Fibroblast of skin of left biceps (primary cell): ENCODE measurements at regions not wholly inside any gene's neighbourhood (a gene's known extent, or its start where the extent isn't known, plus 50 kb on each side); places are given as distances from the start of the nearest gene placed in this dataset.
"Not testable (repeated sequence)": the region's sequence is repeated elsewhere in the genome, so short reads cannot be mapped to it uniquely, and the experiment has no call there.

Source experiments
- DNase-seq, 2 experiments: peaks; one replicate each; pipeline ENCODE4 v3.0.0-alpha.2; 2013; ENCODE audit warnings: low read depth in 2 of 2

GRCh38 chr6:50961611-50962010, 142.9 kb downstream of the TFAP2B start:
- no peak for DNase-seq

DNA sequence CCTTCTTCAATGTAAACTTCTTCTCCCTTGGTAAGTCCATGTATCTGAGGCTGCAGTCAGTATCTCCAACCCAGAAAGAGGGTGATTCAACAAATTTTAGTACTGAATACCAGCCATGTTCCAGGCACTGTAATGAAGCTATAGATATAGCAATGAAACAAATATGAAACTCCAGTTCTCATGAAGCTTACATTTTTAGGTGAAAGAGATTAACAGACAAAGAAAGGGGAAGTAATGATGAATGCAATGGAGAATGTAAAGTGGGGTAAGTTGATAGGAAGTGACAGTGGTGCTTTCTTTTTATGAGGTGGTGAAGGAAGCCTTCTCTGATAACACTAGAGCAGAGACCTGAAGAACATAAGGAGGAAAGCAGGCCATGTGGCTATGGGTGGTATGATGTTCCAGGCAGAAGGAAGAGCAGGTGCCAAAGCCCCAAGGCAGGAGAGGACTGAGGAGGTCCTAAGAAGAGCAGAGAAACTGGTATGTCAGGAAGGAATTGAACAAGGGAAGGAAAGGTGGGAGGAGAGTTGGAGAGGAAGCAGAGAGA, 143.6 kb downstream of the TFAP2B start:
- no peak for DNase-seq

DNA sequence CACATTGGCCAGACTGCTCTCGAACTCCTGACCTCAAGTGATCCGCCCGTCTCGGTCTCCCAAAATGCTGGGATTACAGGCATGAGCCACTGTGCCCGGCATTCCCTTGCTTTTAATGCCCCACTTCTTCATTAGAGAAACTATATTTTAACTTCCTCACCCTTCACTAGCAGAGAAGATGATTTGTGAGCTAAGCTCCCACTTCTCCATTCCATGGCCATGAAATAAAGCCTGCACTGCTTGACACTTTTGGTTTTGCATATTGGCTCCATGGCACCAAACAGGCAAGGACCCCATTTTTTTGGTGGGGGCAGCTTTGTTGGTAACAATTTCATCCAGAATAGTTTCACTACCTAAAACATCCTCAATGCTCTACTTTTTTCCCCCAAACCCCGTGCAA, 145.3 kb downstream of the TFAP2B start:
- DNase-seq: no peak

DNA sequence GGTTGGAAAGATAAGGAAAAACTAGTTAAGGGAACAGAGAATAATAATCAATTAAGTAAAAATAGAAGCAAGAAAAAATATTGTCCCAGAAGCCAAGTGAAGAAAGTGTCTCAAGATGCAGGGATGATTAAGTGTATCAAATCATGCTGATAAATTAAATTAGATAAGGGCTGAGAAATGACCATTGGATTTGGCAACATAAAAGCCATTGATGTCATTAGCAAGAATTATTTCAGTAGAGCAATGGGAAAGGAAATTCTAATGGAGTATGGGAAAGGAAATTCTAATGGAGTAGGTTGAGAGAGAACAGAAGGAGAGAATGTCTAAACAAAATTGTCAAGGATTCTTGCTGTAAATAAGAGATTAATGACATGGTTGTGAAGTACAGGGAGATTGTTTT, 146.8 kb downstream of the TFAP2B start:
- no peak for DNase-seq

DNA sequence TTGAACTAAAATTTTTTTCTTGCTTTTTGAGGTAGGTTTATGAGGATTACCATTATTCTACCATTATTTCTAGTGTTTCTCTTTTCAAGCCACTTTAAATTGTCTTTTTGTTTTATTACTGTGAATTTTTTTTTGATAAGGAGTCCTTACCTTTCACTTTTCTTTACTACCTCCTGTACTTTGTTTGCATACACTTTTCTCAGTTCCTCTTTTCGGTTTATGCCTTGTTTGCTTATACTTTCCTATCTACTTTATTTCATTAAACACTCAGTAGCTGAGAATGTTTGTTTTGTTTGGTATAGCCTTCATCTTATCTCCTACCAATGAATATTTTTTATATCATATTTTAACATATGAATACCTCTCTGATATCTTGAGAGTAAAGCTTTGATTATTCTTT, 147.9 kb downstream of the TFAP2B start:
- no peak for DNase-seq

- DNase-seq: no peak
Measured at GRCh38 chr6:50966986-50967385, 148.3 kb downstream of the TFAP2B start.

- DNase-seq: not testable (repeated sequence)
Measured at GRCh38 chr6:50968246-50968645, 149.6 kb downstream of the TFAP2B start.

DNA sequence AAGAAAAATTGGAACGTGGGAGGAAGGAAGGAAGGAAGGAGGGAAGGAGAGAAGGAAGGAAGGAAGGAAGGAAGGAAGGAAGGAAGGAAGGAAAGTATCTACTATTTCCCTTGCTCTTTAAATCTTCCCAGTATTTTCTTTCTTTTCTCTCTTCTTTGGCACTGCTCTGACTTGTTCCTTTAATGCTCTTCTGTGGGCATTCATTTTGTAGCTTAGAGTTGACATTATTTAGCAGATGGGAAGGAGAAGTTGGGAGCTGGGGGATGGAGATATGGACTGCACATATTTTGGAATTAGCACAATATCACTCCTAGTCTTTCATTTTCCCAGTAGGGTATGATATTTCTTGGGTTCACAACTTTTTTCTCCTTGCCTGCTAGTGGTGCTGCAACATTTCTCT, 152.2 kb downstream of the TFAP2B start:
- DNase-seq: no peak

- no peak for DNase-seq
Measured at GRCh38 chr6:50973464-50973863, 154.8 kb downstream of the TFAP2B start.

- no peak for DNase-seq
Measured at GRCh38 chr6:50974319-50974718, 155.6 kb downstream of the TFAP2B start.

DNA sequence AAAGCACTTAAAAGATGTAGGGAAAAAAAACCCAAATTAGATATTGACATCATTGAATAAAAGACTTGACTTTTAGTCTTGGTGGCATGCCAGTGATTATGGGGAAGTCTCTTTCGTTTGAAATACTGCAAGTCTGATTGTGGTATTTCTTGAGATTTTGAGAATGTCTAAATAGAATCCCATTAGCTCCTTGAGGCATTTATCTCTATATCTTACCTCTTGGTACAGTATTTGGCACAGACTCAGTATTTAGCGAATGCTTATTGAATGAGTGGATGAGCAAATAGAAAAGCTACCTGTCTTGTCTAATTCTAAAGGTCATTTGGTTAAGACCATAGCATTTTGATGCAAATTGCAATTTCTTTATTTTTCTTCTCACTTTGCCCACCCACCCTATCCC, 156.5 kb downstream of the TFAP2B start:
- DNase-seq: no peak

- DNase-seq: no peak
Measured at GRCh38 chr6:50976907-50977306, 158.2 kb downstream of the TFAP2B start.

- no peak for DNase-seq
Measured at GRCh38 chr6:50977796-50978195, 159.1 kb downstream of the TFAP2B start.

DNA sequence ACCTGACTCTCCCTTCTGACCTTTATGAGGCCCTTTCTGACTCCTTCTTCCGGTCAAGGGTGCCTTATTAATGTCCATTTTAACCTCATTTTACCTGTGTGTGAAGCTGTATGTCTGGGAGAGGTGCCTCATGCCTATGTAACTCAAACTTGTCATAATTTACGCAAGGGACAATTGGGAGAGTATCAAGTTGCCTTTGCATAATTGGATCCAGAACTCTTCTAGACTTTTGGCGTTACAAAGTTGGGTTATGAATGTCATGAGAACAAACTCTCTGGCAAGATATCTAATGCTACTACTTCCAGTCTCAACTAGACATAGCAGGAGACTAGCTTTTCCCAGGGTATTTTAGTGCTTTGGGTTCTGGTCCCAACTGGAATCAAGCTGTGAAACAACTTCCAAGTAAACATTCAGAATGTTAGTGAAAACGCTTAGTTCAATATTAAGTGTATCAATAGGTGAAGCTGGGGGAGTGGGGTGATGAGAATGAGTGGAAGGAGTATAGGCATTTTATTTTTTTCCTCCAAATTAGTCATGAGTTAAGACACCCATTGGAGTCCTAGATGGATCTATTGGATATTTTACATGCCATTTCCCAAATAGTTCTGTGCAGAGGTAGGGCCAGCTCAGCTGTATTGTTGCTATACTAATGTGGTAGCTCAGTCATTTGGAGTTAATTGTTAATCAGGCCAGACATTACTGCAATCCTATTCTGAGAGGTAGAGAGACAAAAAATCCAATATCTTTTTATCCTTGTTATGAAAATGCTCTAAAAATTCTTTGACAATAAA, 159.9 kb downstream of the TFAP2B start:
- no peak for DNase-seq

- no peak for DNase-seq
Measured at GRCh38 chr6:50979171-50979525, 160.5 kb downstream of the TFAP2B start.

- no peak for DNase-seq
Measured at GRCh38 chr6:50984135-50984534, 165.5 kb downstream of the TFAP2B start.

DNA sequence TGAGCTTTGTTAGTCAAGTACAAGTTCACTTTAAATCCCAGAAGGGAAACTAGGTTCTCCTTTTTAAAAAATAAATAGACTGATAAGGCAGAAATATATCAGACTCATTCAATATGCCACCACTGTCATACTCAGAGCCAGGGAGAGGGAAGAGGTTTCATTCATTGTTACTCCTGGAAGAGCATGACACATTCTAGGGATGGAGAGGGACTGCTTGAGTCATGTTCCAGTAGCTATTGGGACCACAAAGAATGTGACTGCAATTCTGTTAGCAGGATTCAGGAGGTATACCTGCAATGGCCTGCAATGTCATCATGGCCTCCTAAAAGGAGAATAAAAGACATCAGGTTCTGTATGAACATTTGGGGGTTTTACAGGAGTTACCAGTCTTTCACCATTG, 167.6 kb downstream of the TFAP2B start:
- no peak for DNase-seq

- DNase-seq: no peak
Measured at GRCh38 chr6:50989123-50989522, 170.5 kb downstream of the TFAP2B start.

- DNase-seq: no peak
Measured at GRCh38 chr6:50990750-50991446, 172.2 kb downstream of the TFAP2B start.

- DNase-seq: no peak
Measured at GRCh38 chr6:50992232-50992631, 173.6 kb downstream of the TFAP2B start.

- no peak for DNase-seq
Measured at GRCh38 chr6:50992704-50993625, 174.3 kb downstream of the TFAP2B start.
